Left hindlimb (tissue), 1 donor: ENCODE measurements at regions not wholly inside any gene's neighbourhood (a gene's known extent, or its start where the extent isn't known, plus 50 kb on each side); places are given as distances from the start of the nearest gene placed in this dataset.

ENCODE experiments used
- DNase-seq: peaks from one replicate; pipeline ENCODE4 v3.0.0-alpha.2; 2018

- DNase-seq, result no peak
These were observed 225.6 kb downstream of the AHR start for GRCh38 chr7:17523813-17524739.

- DNase-seq, result no peak
These were observed 226.3 kb downstream of the AHR start for GRCh38 chr7:17524746-17525145.

GRCh38 chr7:17526621-17527020 is 228.2 kb downstream of the AHR start:
- DNase-seq, result no peak

- no peak for DNase-seq
These were observed 230.2 kb downstream of the AHR start for GRCh38 chr7:17528636-17529035.

GRCh38 chr7:17530244-17530643 is 231.8 kb downstream of the AHR start:
- no peak for DNase-seq

- DNase-seq, result no peak
These were observed 232.4 kb downstream of the AHR start for GRCh38 chr7:17530741-17531421.

GRCh38 chr7:17532861-17533404 is 234.5 kb downstream of the AHR start:
- no peak for DNase-seq

- DNase-seq, result no peak
These were observed 235.9 kb downstream of the AHR start for GRCh38 chr7:17534348-17534747.

GRCh38 chr7:17535776-17536175 is 237.3 kb downstream of the AHR start:
- no peak for DNase-seq

GRCh38 chr7:17544401-17544800 is 245.9 kb downstream of the AHR start:
- no peak for DNase-seq

- DNase-seq, result no peak
These were observed 246.9 kb downstream of the AHR start for GRCh38 chr7:17545348-17545747.

GRCh38 chr7:17546189-17546588 is 247.7 kb downstream of the AHR start:
- DNase-seq, result no peak

GRCh38 chr7:17546592-17546991 is 248.1 kb downstream of the AHR start:
- DNase-seq, result no peak

GRCh38 chr7:17548014-17548653 is 249.7 kb downstream of the AHR start:
- no peak for DNase-seq

- no peak for DNase-seq
These were observed 251.0 kb downstream of the AHR start for GRCh38 chr7:17549406-17549805.

- no peak for DNase-seq
These were observed 253.9 kb downstream of the AHR start for GRCh38 chr7:17552373-17552772.

- DNase-seq, result no peak
These were observed 254.5 kb downstream of the AHR start for GRCh38 chr7:17552952-17553351.

GRCh38 chr7:17554341-17555015 is 256.0 kb downstream of the AHR start:
- DNase-seq, result no peak

- no peak for DNase-seq
These were observed 257.9 kb downstream of the AHR start for GRCh38 chr7:17556247-17556956.

- no peak for DNase-seq
These were observed 258.8 kb downstream of the AHR start for GRCh38 chr7:17557251-17557671.

GRCh38 chr7:17558135-17558534 is 259.7 kb downstream of the AHR start:
- no peak for DNase-seq
